Right lobe of liver (tissue), 4 donors: ENCODE measurements at regions not wholly inside any gene's neighbourhood (a gene's known extent, or its start where the extent isn't known, plus 50 kb on each side); places are given as distances from the start of the nearest gene placed in this dataset.

Experiments used
- POLR2A ChIP-seq: fragments of 450-650 bp; IDR thresholded peaks from one replicate; pipeline ENCODE4 v1.6.1; 2017; ENCODE audit warnings: antibody characterized with exemption, mild to moderate bottlenecking
- TF ChIP-seq, protein P1 (sequence below), 4 donors: fragments of 200-600 bp in 3 of 4; fragments of 450-650 bp in 1 of 4; IDR thresholded peaks; one replicate each; pipeline versions ENCODE4 v1.5.1 to v1.8.0; 2016 to 2022; ENCODE audit warnings: antibody characterized with exemption in 4 of 4, mild to moderate bottlenecking in 2 of 4
- donor health status: DM: no; HTN: no; CAD: no.
- donor health status: DM: no; HTN: no; CAD: no.
- donor health status: DM: no; HTN: yes; CAD: no.

DNA sequence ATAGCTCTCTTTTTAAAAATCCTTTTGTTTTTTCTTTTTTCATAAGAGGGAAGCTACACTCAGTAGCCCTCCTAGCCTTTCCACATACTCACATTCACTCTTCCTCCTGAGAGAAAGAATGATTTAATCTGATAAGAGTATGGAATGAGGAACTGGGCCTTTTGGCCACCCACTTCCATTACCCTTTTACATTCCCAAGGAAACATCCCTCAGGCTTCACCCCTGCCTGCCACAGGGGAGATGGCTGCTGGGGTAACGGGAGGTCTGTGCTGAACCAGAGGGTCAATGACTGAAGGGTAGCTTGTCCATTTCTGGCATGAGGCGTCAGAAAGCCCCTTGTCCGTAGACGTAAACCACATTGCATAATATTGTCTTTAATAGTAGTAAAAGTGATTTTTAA, 67.2 kb upstream of the CCSER1 start:
- TF ChIP-seq, protein P1, sequence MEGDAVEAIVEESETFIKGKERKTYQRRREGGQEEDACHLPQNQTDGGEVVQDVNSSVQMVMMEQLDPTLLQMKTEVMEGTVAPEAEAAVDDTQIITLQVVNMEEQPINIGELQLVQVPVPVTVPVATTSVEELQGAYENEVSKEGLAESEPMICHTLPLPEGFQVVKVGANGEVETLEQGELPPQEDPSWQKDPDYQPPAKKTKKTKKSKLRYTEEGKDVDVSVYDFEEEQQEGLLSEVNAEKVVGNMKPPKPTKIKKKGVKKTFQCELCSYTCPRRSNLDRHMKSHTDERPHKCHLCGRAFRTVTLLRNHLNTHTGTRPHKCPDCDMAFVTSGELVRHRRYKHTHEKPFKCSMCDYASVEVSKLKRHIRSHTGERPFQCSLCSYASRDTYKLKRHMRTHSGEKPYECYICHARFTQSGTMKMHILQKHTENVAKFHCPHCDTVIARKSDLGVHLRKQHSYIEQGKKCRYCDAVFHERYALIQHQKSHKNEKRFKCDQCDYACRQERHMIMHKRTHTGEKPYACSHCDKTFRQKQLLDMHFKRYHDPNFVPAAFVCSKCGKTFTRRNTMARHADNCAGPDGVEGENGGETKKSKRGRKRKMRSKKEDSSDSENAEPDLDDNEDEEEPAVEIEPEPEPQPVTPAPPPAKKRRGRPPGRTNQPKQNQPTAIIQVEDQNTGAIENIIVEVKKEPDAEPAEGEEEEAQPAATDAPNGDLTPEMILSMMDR (IDR thresholded peaks at IDR 0.05) = no peak
- no peak for TF ChIP-seq POLR2A
